GM12864 (cell line): ENCODE measurements at regions not wholly inside any gene's neighbourhood (a gene's known extent, or its start where the extent isn't known, plus 50 kb on each side); places are given as distances from the start of the nearest gene placed in this dataset.
"Not testable (repeated sequence)": the region's sequence is repeated elsewhere in the genome, so short reads cannot be mapped to it uniquely, and the experiment has no call there.

Experiments
- DNase-seq: peaks from one replicate; pipeline ENCODE4 v3.0.0-alpha.2; 2011; ENCODE audit warnings: low read depth
- H3K4me3 ChIP-seq: 2 replicates; pipeline ENCODE4 v1.5.1; 2011; ENCODE audit warnings: mild to moderate bottlenecking, low read depth, low read length, control low read depth
- TF ChIP-seq, protein P1 (sequence below): IDR thresholded peaks from 2 replicates; pipeline ENCODE4 v1.5.1; 2011; ENCODE audit warnings: low read depth, mild to moderate bottlenecking, moderate library complexity, low read length, control low read depth, inconsistent platforms; ENCODE audit errors: missing control alignments

GRCh38 chr4:75229806-75230570, 284.2 kb downstream of the RCHY1 start:
- no peak for DNase-seq
- TF ChIP-seq, protein P1, sequence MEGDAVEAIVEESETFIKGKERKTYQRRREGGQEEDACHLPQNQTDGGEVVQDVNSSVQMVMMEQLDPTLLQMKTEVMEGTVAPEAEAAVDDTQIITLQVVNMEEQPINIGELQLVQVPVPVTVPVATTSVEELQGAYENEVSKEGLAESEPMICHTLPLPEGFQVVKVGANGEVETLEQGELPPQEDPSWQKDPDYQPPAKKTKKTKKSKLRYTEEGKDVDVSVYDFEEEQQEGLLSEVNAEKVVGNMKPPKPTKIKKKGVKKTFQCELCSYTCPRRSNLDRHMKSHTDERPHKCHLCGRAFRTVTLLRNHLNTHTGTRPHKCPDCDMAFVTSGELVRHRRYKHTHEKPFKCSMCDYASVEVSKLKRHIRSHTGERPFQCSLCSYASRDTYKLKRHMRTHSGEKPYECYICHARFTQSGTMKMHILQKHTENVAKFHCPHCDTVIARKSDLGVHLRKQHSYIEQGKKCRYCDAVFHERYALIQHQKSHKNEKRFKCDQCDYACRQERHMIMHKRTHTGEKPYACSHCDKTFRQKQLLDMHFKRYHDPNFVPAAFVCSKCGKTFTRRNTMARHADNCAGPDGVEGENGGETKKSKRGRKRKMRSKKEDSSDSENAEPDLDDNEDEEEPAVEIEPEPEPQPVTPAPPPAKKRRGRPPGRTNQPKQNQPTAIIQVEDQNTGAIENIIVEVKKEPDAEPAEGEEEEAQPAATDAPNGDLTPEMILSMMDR = no peak
- no peak overlapping the region for H3K4me3 ChIP-seq

GRCh38 chr4:75213480-75213879, 280.6 kb downstream of the PARM1 start:
- no peak for DNase-seq
- TF ChIP-seq, protein P1 = no peak
- H3K4me3 ChIP-seq = no peak overlapping the region

DNA sequence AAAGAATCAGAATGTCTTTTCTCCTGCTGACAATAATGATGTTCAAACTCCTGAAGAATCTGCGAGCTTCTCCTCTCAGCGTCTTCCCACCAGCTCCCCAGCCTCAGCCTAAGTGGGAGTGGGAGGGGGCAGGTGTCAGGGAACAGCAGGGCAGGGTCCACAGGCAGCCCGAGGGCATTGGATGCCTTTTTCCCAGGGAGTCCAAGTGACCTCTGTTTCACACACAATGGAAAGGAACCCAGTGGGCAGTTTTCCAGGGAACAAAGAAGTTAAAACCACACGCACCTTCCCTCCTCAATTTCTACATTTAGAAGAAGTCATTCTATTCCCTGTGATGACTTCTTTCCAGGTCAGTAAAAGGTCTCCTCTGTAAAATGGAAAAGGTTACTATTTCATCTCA, 278.5 kb downstream of the PARM1 start:
- no peak for DNase-seq
- H3K4me3 ChIP-seq = no peak overlapping the region
- TF ChIP-seq, protein P1 = no peak

- TF ChIP-seq, protein P1 = no peak
- no peak overlapping the region for H3K4me3 ChIP-seq
- no peak for DNase-seq
Measured at GRCh38 chr4:75207902-75208301, 275.0 kb downstream of the PARM1 start.

DNA sequence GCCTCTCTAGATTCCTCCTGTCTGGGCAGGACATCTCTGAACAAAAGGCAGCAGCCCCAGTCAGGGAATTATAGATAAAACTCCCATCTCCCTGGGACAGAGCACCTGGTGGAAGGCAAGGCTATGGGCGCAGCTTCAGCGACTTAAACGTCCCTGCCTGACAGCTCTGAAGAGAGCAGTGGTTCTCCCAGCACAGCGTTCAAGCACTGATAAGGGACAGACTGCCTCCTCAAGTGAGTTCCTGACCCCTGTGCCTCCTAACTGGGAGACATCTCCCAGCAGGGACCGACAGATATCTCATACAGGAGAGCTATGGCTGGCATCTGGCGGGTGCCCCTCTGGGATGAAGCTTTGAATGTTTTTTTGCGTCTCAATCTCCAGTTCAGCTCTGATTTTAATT, 262.2 kb downstream of the PARM1 start:
- no peak overlapping the region for H3K4me3 ChIP-seq
- DNase-seq = no peak
- TF ChIP-seq, protein P1 = no peak

- H3K4me3 ChIP-seq = no peak overlapping the region
- DNase-seq = no peak
- TF ChIP-seq, protein P1 = no peak
Measured at GRCh38 chr4:75194180-75194579, 261.3 kb downstream of the PARM1 start.

GRCh38 chr4:75192182-75192581, 259.3 kb downstream of the PARM1 start:
- DNase-seq, H3K4me3 ChIP-seq: not testable (repeated sequence)
